ENCODE measurements at regions not wholly inside any gene's neighbourhood (a gene's known extent, or its start where the extent isn't known, plus 50 kb on each side); places are given as distances from the start of the nearest gene placed in this dataset.
"Not testable (repeated sequence)": the region's sequence is repeated elsewhere in the genome, so short reads cannot be mapped to it uniquely, and the experiment has no call there.

- no peak for DNase-seq
Observed at GRCh38 chr2:175312137-175312536, 130.6 kb upstream of the ATP5MC3 start.

- no peak for DNase-seq
Observed at GRCh38 chr2:175310813-175311504, 129.4 kb upstream of the ATP5MC3 start.

- peak; percentile 9 for DNase-seq
Observed at GRCh38 chr2:175309799-175310198, 128.3 kb upstream of the ATP5MC3 start.

GRCh38 chr2:175308005-175308404, 126.5 kb upstream of the ATP5MC3 start:
- DNase-seq: no peak

GRCh38 chr2:175304541-175304940, 123.0 kb upstream of the ATP5MC3 start:
- no peak for DNase-seq

GRCh38 chr2:175293776-175294175, 112.3 kb upstream of the ATP5MC3 start:
- no peak for DNase-seq

GRCh38 chr2:175293195-175293594, 111.7 kb upstream of the ATP5MC3 start:
- DNase-seq: no peak

- no peak for DNase-seq
Observed at GRCh38 chr2:175282886-175283285, 101.4 kb upstream of the ATP5MC3 start.

- peak; percentile 18 for DNase-seq
Observed at GRCh38 chr2:175282300-175282699, 100.8 kb upstream of the ATP5MC3 start.

GRCh38 chr2:175277772-175278171, 96.3 kb upstream of the ATP5MC3 start:
- no peak for DNase-seq

- DNase-seq: no peak
Observed at GRCh38 chr2:175275539-175275938, 94.0 kb upstream of the ATP5MC3 start.

- DNase-seq: no peak
Observed at GRCh38 chr2:175259164-175259563, 77.7 kb upstream of the ATP5MC3 start.

- DNase-seq: no peak
Observed at GRCh38 chr2:175256806-175257585, 75.5 kb upstream of the ATP5MC3 start.

- DNase-seq: not testable (repeated sequence)
Observed at GRCh38 chr2:175256391-175256790, 74.9 kb upstream of the ATP5MC3 start.

- DNase-seq: no peak
Observed at GRCh38 chr2:175253871-175254270, 72.4 kb upstream of the ATP5MC3 start.

- no peak for DNase-seq
Observed at GRCh38 chr2:175251425-175252041, 70.0 kb upstream of the ATP5MC3 start.

GRCh38 chr2:175247159-175247558, 65.6 kb upstream of the ATP5MC3 start:
- no peak for DNase-seq

- DNase-seq: no peak
Observed at GRCh38 chr2:175244697-175245096, 63.2 kb upstream of the ATP5MC3 start.

GRCh38 chr2:175241691-175242090, 60.2 kb upstream of the ATP5MC3 start:
- no peak for DNase-seq

GRCh38 chr2:175240033-175240432, 58.5 kb upstream of the ATP5MC3 start:
- DNase-seq: not testable (repeated sequence)

GRCh38 chr2:175236930-175237329, 55.4 kb upstream of the ATP5MC3 start:
- DNase-seq: no peak

- no peak for DNase-seq
Observed at GRCh38 chr2:175234650-175235049, 53.1 kb upstream of the ATP5MC3 start.

GRCh38 chr2:175234153-175234552, 52.6 kb upstream of the ATP5MC3 start:
- no peak for DNase-seq

- DNase-seq: no peak
Observed at GRCh38 chr2:175233135-175233719, 51.7 kb upstream of the ATP5MC3 start.

Measured in NCI-H1092 (cell line).